Dermis microvascular lymphatic vessel endothelial cell (primary cell): ENCODE measurements at regions not wholly inside any gene's neighbourhood (a gene's known extent, or its start where the extent isn't known, plus 50 kb on each side); places are given as distances from the start of the nearest gene placed in this dataset.

Experiments used
- DNase-seq, 2 donors: peaks; one replicate each; pipeline versions ENCODE4 v3.0.0 to v3.0.0-alpha.2; 2010; ENCODE audit warnings: low read depth in 2 of 2

GRCh38 chr7:17019106-17019505 lies 137.3 kb upstream of the AGR3 start:
- no peak for DNase-seq

GRCh38 chr7:17020250-17020649 lies 138.5 kb upstream of the AGR3 start:
- peak; percentile 55 to 81 for DNase-seq

- DNase-seq, result no peak
Observed at GRCh38 chr7:17021205-17021604, 139.4 kb upstream of the AGR3 start.

GRCh38 chr7:17022920-17023319 lies 141.1 kb upstream of the AGR3 start:
- no peak for DNase-seq

- DNase-seq, result no peak
Observed at GRCh38 chr7:17026269-17026668, 144.5 kb upstream of the AGR3 start.

- peak in 1 of 2 donors; percentile 56 for DNase-seq
Observed at GRCh38 chr7:17027143-17027788, 145.5 kb upstream of the AGR3 start.

- DNase-seq, result no peak
Observed at GRCh38 chr7:17027789-17028152, 146.0 kb upstream of the AGR3 start.

GRCh38 chr7:17029150-17029549 lies 147.4 kb upstream of the AGR3 start:
- DNase-seq, result no peak

- peak in 1 of 2 donors; percentile 37 for DNase-seq
Observed at GRCh38 chr7:17030559-17030958, 148.8 kb upstream of the AGR3 start.

- no peak for DNase-seq
Observed at GRCh38 chr7:17031906-17032551, 150.2 kb upstream of the AGR3 start.

GRCh38 chr7:17033245-17033644 lies 151.5 kb upstream of the AGR3 start:
- no peak for DNase-seq

GRCh38 chr7:17036584-17036983 lies 154.8 kb upstream of the AGR3 start:
- DNase-seq, result no peak

GRCh38 chr7:17037356-17037755 lies 155.6 kb upstream of the AGR3 start:
- DNase-seq, result no peak

- DNase-seq, result no peak
Observed at GRCh38 chr7:17038160-17038782, 156.5 kb upstream of the AGR3 start.

GRCh38 chr7:17038783-17039170 lies 157.0 kb upstream of the AGR3 start:
- no peak for DNase-seq

GRCh38 chr7:17039372-17039771 lies 157.6 kb upstream of the AGR3 start:
- DNase-seq, result no peak

GRCh38 chr7:17040716-17041115 lies 158.9 kb upstream of the AGR3 start:
- no peak for DNase-seq

GRCh38 chr7:17041324-17041723 lies 159.5 kb upstream of the AGR3 start:
- peak; percentile 96 to 97 for DNase-seq

- DNase-seq, result peak in 1 of 2 donors; percentile 22
Observed at GRCh38 chr7:17042211-17042610, 160.4 kb upstream of the AGR3 start.

- peak in 1 of 2 donors; percentile 33 for DNase-seq
Observed at GRCh38 chr7:17043012-17043877, 161.5 kb upstream of the AGR3 start.

GRCh38 chr7:17044396-17044795 lies 162.6 kb upstream of the AGR3 start:
- no peak for DNase-seq

GRCh38 chr7:17044861-17045260 lies 163.1 kb upstream of the AGR3 start:
- DNase-seq, result no peak
